Left ventricle myocardium inferior (tissue), 1 donor: ENCODE measurements at regions not wholly inside any gene's neighbourhood (a gene's known extent, or its start where the extent isn't known, plus 50 kb on each side); places are given as distances from the start of the nearest gene placed in this dataset.

Source experiments
- DNase-seq: peaks from one replicate; pipeline ENCODE4 v3.0.0-alpha.2; 2020
- H3K27ac ChIP-seq: fragments of 200-600 bp; replicated peaks from 2 replicates; pipeline ENCODE4 v1.8.0; 2021
- H3K27me3 ChIP-seq: fragments of 200-600 bp; 2 replicates; pipeline ENCODE4 v1.8.0; 2021; ENCODE audit warnings: low read depth
- H3K36me3 ChIP-seq: fragments of 200-600 bp; 2 replicates; pipeline ENCODE4 v1.8.0; 2021
- H3K4me1 ChIP-seq: fragments of 200-600 bp; 2 replicates; pipeline ENCODE4 v1.8.0; 2021
- H3K4me3 ChIP-seq: fragments of 200-600 bp; 2 replicates; pipeline ENCODE4 v1.8.0; 2021; ENCODE audit warnings: mild to moderate bottlenecking, moderate library complexity
- H3K9me3 ChIP-seq: fragments of 200-600 bp; replicated peaks from 2 replicates; pipeline ENCODE4 v1.8.0; 2021
- intact Hi-C: fragments of 100-400 bp; cut with micrococcal nuclease; formaldehyde crosslinking; loops from one replicate; pipeline ENCODE4 v1.11.0; 2022
- TF ChIP-seq, protein P1 (sequence below): fragments of 200-600 bp; IDR thresholded peaks from 2 replicates; pipeline ENCODE4 v1.8.0; 2021; ENCODE audit warnings: antibody characterized with exemption, mild to moderate bottlenecking, borderline replicate concordance
- donor health status: DM: no; HTN: yes; CAD: no; lungs with severe emphysema.

DNA sequence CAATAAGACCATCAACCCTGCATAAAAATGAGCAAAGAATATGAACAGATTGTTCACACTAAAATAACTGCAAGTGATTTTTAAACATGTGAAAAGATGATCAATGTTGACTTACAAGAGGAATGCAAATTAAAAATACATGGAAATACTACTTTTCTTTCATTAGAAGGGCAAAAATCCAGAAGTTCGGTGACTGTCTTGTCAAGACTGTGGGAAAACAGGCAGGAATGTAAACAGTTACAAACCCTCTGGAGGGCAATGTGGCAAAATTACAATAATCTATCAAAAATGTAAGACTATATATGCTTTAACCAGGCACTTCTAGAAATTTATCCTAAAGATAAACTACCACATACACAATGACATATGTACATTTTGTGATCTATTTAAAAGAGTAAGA, 86.7 kb downstream of the TNFAIP3 start:
- intact Hi-C loops = no loop called here
- DNase-seq = no peak
- TF ChIP-seq, protein P1, sequence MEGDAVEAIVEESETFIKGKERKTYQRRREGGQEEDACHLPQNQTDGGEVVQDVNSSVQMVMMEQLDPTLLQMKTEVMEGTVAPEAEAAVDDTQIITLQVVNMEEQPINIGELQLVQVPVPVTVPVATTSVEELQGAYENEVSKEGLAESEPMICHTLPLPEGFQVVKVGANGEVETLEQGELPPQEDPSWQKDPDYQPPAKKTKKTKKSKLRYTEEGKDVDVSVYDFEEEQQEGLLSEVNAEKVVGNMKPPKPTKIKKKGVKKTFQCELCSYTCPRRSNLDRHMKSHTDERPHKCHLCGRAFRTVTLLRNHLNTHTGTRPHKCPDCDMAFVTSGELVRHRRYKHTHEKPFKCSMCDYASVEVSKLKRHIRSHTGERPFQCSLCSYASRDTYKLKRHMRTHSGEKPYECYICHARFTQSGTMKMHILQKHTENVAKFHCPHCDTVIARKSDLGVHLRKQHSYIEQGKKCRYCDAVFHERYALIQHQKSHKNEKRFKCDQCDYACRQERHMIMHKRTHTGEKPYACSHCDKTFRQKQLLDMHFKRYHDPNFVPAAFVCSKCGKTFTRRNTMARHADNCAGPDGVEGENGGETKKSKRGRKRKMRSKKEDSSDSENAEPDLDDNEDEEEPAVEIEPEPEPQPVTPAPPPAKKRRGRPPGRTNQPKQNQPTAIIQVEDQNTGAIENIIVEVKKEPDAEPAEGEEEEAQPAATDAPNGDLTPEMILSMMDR = no peak

DNA sequence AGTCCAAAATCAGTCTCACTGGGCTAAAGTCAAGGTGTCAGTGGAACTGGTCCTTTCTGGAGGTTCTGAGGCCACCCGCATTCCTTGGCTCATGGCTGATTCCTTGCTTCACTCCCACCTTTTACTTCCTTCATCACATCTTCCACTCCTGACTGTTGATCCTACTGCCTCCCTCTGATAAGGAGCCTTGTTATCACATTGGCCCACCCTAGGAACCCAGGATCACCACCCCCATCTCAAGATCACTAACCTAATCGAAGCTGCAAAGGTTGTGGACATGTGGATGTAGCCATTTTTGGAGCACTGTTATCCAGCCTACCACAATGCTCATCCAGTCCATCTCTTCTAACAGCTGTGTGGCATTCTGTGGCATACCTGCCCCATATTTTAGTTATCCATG, 87.2 kb downstream of the TNFAIP3 start:
- no peak overlapping the region for H3K4me3 ChIP-seq

More for the DNA sequence above, 86.7 kb downstream of the TNFAIP3 start:
- Histone ChIP-seq H3K36me3 (no peaks in the 10 kb centered on the region), H3K4me1 (no peaks in the 10 kb centered on the region), H3K9me3 (no peaks in the 10 kb centered on the region), H3K27me3 (peaks cover 4% of the 10 kb centered on the region), H3K27ac (no peak overlapping the region), H3K4me3 (no peak overlapping the region)

DNA sequence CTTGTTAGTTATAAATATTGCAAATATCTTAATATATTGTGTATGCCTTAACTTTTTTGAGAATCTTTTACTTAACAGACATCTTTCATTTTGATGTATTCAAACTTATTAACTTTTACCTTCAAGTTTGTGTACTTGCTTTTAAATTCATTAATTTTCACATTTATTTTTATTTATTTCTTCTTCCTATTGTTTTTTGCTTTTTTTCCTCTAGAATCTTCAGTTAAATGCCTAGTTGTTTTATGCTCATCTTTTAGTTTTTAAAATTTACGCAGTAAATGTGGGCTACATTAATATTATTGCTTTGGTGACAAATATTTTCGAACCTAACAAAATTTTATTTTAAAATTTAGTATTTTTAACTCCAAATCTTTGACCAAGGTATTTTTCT, 89.0 kb downstream of the TNFAIP3 start:
- no peaks in the 10 kb centered on the region for H3K4me1 ChIP-seq
- no peaks in the 10 kb centered on the region for H3K36me3 ChIP-seq
- peaks cover 3% of the 10 kb centered on the region for H3K27me3 ChIP-seq
- no peak for DNase-seq
- intact Hi-C loops = no loop called here
- H3K9me3 ChIP-seq = peaks cover 4% of the 10 kb centered on the region
- H3K27ac ChIP-seq = no peak overlapping the region
- TF ChIP-seq, protein P1 = no peak
- H3K4me3 ChIP-seq = no peak overlapping the region

More for the DNA sequence above, 87.2 kb downstream of the TNFAIP3 start:
- Histone ChIP-seq H3K27me3 (peaks cover 4% of the 10 kb centered on the region), H3K4me1 (no peaks in the 10 kb centered on the region), H3K27ac (no peak overlapping the region), H3K36me3 (no peaks in the 10 kb centered on the region), H3K9me3 (no peaks in the 10 kb centered on the region)
- DNase-seq = no peak
- intact Hi-C loops = no loop called here
- TF ChIP-seq, protein P1 = no peak

DNA sequence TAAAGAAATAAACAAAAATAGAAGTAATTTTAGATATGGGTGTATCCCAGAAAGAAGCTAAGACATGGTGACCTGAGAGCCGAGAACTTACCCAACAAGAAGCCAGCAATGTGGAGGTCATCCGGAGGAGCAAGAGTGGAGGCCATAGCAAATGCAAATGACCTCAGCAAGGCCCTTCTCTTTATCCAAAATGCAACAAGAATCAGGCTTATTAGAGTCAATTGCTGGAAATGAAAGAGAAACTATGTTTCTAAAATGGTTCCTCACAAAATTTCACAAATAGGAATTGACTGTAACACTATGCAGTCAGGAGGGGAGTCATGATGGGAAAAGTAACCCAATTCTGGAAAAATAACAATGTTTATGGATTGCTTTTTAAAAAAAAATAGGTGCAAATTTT, 90.4 kb downstream of the TNFAIP3 start:
- intact Hi-C loops = no loop called here
- no peaks in the 10 kb centered on the region for H3K36me3 ChIP-seq
- H3K4me3 ChIP-seq = no peak overlapping the region
- H3K27ac ChIP-seq = no peak overlapping the region
- TF ChIP-seq, protein P1 = no peak
- H3K9me3 ChIP-seq = peaks cover 4% of the 10 kb centered on the region
- no peak for DNase-seq
- no peaks in the 10 kb centered on the region for H3K4me1 ChIP-seq
- no peaks in the 10 kb centered on the region for H3K27me3 ChIP-seq

DNA sequence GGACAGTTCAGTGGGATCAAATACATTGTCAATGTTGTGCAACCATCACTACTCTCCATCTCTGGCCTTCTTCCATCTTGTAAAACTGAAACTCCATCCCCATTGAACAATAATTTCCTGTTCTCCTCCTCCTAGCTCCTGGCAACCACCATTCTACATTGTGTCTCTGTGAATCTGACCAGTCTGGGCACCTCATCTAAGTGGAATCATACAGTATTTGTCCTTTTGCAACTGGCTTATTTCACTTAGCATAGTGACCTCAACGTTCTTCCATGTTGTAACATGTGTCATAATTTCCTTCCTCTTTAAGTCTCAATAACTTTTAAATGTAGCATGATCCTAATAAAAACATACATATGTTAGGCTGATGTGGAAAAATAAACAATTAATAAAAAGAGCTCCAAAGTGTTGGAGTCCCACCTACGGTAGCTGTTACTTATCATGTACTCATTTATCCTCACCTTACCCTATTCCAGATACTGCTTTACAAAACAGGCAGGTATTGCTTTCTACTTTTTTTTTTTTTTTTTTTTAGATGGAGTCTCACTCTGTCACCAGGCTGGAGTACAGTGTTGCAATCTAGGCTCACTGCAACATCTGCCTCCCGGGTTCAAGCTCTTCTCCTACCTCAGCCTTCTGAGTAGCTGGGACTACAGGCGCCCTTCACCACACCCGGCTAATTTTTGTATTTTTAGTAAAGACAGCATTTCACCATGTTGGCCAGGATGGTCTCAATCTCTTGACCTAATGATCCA, 91.9 kb downstream of the TNFAIP3 start:
- intact Hi-C loops = no loop called here
- H3K4me3 ChIP-seq = no peak overlapping the region
- no peaks in the 10 kb centered on the region for H3K36me3 ChIP-seq
- H3K4me1 ChIP-seq = no peaks in the 10 kb centered on the region
- no peak for DNase-seq
- TF ChIP-seq, protein P1 = no peak
- H3K27ac ChIP-seq = no peak overlapping the region
- no peaks in the 10 kb centered on the region for H3K27me3 ChIP-seq
- H3K9me3 ChIP-seq = peaks cover 4% of the 10 kb centered on the region
